ENCODE measurements at regions not wholly inside any gene's neighbourhood (a gene's known extent, or its start where the extent isn't known, plus 50 kb on each side); places are given as distances from the start of the nearest gene placed in this dataset.

DNA sequence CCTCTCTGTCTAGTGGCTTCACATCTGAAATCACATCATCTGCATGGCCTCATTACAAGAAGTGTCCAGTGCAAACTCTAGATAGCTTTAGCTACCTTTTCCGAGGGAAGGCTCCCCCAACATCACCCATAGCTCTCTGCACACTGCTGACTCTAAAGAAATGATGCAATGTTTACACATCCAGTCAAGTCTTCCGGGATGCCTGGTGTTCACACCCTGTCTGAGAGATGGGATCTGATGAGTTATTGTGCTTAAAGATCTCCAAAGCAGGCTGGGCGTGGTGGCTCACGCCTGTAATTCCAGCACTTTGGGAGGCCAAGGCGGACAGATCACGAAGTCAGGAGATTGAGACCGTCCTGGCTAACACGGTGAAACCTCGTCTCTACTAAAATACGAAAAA is 404.6 kb upstream of the IRAK1BP1 start:
- H3K4me2 ChIP-seq (ENCODE audit: low read depth, low read length, poor library complexity, severe bottlenecking), result no peak overlapping the region
- H3K27me3 ChIP-seq (ENCODE audit: low read length), result no peaks in the 10 kb centered on the region
- no peak overlapping the region for H2AFZ ChIP-seq (ENCODE audit: low read depth, low read length, severe bottlenecking)
- H3K36me3 ChIP-seq (ENCODE audit: low read length), result no peaks in the 10 kb centered on the region
- H3K27ac ChIP-seq (ENCODE audit: low read depth, low read length), result no peak overlapping the region
- no peaks in the 10 kb centered on the region; the same call in 1 of the 2 replicates for H3K9me2 ChIP-seq (replicated peaks; ENCODE audit: insufficient read depth, low read length)
- no peaks in the 10 kb centered on the region for H4K20me1 ChIP-seq (ENCODE audit: low read depth, low read length)
- no peaks in the 10 kb centered on the region for H3F3A ChIP-seq (ENCODE audit: insufficient read depth)
- no peak for TF ChIP-seq EZH2phosphoT487 (conservative IDR thresholded peaks at IDR 0.05; ENCODE audit: low read length)
- TF ChIP-seq, protein P1, sequence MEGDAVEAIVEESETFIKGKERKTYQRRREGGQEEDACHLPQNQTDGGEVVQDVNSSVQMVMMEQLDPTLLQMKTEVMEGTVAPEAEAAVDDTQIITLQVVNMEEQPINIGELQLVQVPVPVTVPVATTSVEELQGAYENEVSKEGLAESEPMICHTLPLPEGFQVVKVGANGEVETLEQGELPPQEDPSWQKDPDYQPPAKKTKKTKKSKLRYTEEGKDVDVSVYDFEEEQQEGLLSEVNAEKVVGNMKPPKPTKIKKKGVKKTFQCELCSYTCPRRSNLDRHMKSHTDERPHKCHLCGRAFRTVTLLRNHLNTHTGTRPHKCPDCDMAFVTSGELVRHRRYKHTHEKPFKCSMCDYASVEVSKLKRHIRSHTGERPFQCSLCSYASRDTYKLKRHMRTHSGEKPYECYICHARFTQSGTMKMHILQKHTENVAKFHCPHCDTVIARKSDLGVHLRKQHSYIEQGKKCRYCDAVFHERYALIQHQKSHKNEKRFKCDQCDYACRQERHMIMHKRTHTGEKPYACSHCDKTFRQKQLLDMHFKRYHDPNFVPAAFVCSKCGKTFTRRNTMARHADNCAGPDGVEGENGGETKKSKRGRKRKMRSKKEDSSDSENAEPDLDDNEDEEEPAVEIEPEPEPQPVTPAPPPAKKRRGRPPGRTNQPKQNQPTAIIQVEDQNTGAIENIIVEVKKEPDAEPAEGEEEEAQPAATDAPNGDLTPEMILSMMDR (IDR thresholded peaks at IDR 0.05; ENCODE audit: insufficient read depth, low read length, poor library complexity, severe bottlenecking), result no peak
- no peak overlapping the region for H3K4me3 ChIP-seq (ENCODE audit: insufficient read depth, low read length, poor library complexity, severe bottlenecking)
- no peak overlapping the region for H3K9ac ChIP-seq (ENCODE audit: low read length)
- no peaks in the 10 kb centered on the region for H3K9me3 ChIP-seq (ENCODE audit: insufficient read depth, low read length)
- no peaks in the 10 kb centered on the region for H3K79me2 ChIP-seq (ENCODE audit: insufficient read depth, low read length)

- H3K79me2 ChIP-seq (ENCODE audit: insufficient read depth, low read length), result no peaks in the 10 kb centered on the region
- H3K9ac ChIP-seq (ENCODE audit: low read length), result no peak overlapping the region
- no peak overlapping the region for H3K4me2 ChIP-seq (ENCODE audit: low read depth, low read length, poor library complexity, severe bottlenecking)
- no peaks in the 10 kb centered on the region; the same call in 1 of the 2 replicates for H3K9me2 ChIP-seq (replicated peaks; ENCODE audit: insufficient read depth, low read length)
- H3K36me3 ChIP-seq (ENCODE audit: low read length), result no peaks in the 10 kb centered on the region
- H2AFZ ChIP-seq (ENCODE audit: low read depth, low read length, severe bottlenecking), result no peak overlapping the region
- no peaks in the 10 kb centered on the region for H3F3A ChIP-seq (ENCODE audit: insufficient read depth)
- no peak overlapping the region for H3K27ac ChIP-seq (ENCODE audit: low read depth, low read length)
- TF ChIP-seq, protein P1 (IDR thresholded peaks at IDR 0.05; ENCODE audit: insufficient read depth, low read length, poor library complexity, severe bottlenecking), result no peak
- TF ChIP-seq EZH2phosphoT487 (conservative IDR thresholded peaks at IDR 0.05; ENCODE audit: low read length), result no peak
- H4K20me1 ChIP-seq (ENCODE audit: low read depth, low read length), result no peaks in the 10 kb centered on the region
- no peaks in the 10 kb centered on the region for H3K9me3 ChIP-seq (ENCODE audit: insufficient read depth, low read length)
- no peaks in the 10 kb centered on the region for H3K27me3 ChIP-seq (ENCODE audit: low read length)
- no peak overlapping the region for H3K4me3 ChIP-seq (ENCODE audit: insufficient read depth, low read length, poor library complexity, severe bottlenecking)
Observed at GRCh38 chr6:78465059-78465634, 402.2 kb upstream of the IRAK1BP1 start.

DNA sequence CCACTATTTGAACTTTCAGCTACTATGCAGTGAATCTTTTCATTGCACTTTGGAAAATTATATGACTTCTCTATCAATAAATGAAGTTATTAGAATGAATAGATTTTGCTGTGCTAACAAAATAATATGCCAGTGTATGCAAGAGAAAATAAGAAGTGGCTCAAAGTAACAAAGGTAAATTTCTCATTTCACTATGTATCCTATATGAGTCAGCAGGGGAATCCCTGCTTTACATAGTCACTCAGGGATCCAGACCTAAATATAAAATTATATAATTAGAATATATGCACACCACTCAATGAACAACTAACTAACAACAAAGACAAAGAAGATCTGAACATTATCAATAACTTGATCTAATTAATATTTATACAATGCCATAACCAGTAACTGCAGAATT is 390.8 kb upstream of the IRAK1BP1 start:
- Histone ChIP-seq H3K4me3 (ENCODE audit: insufficient read depth, low read length, poor library complexity, severe bottlenecking) (no peak overlapping the region), H3K4me2 (ENCODE audit: low read depth, low read length, poor library complexity, severe bottlenecking) (no peak overlapping the region), H3K27me3 (ENCODE audit: low read length) (no peaks in the 10 kb centered on the region), H3K27ac (ENCODE audit: low read depth, low read length) (no peak overlapping the region), H3F3A (ENCODE audit: insufficient read depth) (no peaks in the 10 kb centered on the region), H3K9me3 (ENCODE audit: insufficient read depth, low read length) (no peaks in the 10 kb centered on the region), H3K79me2 (ENCODE audit: insufficient read depth, low read length) (no peaks in the 10 kb centered on the region), H3K9me2 (replicated peaks; ENCODE audit: insufficient read depth, low read length) (no peaks in the 10 kb centered on the region), H3K9ac (ENCODE audit: low read length) (no peak overlapping the region), H2AFZ (ENCODE audit: low read depth, low read length, severe bottlenecking) (no peak overlapping the region), H3K36me3 (ENCODE audit: low read length) (no peaks in the 10 kb centered on the region), H4K20me1 (ENCODE audit: low read depth, low read length) (no peaks in the 10 kb centered on the region)
- TF ChIP-seq EZH2phosphoT487 (conservative IDR thresholded peaks at IDR 0.05; ENCODE audit: low read length), result no peak
- TF ChIP-seq, protein P1 (IDR thresholded peaks at IDR 0.05; ENCODE audit: insufficient read depth, low read length, poor library complexity, severe bottlenecking), result no peak

Measured in SU-DHL-6 (cell line).